NCI-H1930 (cell line): ENCODE measurements at regions not wholly inside any gene's neighbourhood (a gene's known extent, or its start where the extent isn't known, plus 50 kb on each side); places are given as distances from the start of the nearest gene placed in this dataset.

Experiments used
- DNase-seq, 2 experiments: peaks; one replicate each; lab custom pipeline; 2025; lab: John Stamatoyannopoulos, UW

- no peak for DNase-seq
Observed at GRCh38 chr2:138105358-138105757, 141.1 kb downstream of the HNMT start.

DNA sequence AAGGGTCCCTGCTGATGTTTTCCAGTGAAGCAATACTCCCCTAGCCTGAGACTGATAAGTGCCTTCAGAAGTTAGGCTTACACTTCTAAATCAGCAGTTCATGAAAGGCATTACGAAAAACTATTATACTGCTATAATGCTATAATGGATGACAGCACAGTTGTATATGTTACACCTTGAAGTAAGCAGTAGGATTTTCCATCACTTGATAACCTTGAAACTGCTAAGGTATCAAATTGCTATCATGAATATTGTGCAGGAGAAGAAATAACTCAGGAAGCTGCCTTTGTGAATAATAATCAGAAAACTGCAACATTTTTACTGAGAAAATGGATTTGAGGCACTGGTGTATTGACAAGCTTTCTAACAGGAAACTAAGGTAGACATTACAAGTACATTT is 142.3 kb downstream of the HNMT start:
- no peak for DNase-seq

DNA sequence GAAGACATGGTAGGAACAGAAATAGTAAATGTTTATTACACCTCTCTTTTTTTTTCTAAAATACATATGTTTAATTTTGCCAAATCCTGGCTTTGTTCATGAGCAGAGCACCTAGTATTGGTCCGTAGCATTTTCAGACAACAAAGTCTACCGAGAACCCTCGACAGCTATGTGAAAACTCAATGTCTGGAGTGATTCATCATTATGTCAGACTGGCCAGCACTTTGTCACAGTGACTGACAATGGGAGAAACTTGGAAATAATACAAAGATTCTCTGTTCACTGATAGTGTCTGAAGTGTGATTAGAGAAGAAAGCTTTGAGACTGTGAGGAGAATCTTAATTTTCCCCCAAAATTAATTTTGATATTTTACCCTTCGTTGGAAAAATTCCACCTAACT is 143.0 kb downstream of the HNMT start:
- DNase-seq = no peak

DNA sequence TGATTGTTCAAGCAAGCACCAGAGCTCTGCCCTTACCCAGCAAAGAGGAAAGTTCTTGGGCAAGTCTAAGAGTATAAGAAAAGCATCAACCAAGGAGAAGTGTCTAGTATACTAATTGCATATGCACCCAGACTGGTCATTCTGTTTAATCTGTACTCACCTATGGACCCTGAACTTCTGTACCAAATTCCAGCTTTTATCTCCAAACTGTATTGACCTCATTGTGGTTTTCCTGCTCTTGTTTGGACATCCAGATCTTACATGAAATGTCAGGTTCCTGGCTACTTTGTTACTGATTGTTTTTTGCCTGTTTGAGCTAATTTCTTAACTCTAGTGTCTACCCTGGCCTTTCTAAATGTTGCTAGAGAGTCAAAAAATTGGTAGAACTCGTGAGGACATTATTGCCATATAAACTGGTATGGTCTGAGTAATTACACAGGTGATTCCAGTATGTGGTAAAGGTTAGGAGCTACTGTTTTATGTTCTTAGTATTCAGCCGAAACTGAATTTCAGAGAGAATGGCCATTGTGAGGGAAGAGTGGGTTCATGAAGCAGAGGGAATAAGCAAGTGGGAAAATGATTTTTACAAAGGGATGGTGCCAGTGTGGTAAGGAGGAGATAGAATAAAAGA is 146.3 kb downstream of the HNMT start:
- DNase-seq = no peak

DNA sequence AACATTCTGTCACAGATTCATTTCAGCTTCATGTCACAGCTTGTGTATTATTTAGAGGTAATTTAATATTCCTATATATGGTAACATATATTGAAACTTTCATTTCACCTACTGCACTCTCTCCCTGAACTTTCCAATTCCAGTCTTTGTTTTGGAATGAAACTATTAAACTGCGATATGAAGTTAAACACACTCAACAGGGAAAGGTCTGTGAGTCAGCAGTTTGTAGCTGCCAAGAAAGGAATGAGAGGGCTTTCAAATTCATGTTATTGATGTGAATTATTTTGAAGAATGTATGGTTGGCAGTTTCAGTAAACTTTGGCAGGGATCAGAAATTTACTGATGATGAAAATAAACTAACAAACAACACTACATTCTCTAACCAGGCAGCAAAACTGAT is 148.3 kb downstream of the HNMT start:
- no peak for DNase-seq

DNA sequence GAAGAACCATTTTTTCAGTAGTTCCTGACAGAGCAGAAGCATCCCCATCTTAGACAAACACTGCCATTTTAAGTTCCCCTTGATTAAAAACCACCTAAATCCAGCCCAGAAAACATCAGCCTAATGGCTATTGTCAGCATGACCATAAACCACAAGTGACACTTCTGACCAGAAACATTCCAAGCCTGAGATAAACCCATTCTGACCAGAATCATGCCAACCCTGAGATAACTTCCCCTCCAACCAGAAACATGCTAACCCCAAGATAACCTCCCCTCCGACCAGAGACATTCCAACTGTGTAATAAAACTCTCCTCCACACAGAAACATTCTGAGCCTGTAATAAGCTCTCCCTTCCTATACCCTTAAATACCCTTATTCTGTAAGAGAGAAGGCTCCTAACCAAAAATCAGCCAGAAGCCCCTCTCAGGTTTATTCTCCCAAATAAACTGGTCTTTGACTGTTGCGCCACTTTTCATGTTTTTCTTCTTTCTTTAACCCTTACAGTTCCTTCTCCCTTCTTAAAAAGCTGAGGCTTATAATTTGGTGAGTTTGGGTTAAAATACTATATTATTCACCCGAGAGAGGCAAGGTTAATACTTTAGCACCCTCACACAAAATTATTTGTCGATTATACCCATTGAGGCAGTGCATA is 149.7 kb downstream of the HNMT start:
- no peak for DNase-seq

DNA sequence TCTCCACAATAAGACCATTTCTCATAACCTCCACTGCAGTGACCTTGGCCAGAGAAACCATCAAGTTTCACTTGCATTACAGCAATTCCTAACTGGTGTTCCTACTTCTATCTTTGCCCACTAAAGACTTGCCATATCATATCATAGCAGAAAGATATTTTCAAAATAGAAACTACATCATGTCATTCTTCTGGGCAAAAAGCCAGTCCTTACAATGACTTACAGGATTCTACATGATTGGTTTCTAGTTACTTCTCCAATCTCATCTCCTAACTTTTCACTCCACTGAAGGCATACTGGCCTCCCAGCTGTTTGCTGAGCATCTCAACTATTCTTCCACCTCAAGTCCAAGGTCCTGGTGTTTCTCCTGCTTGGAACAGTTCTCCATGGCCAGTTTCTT is 151.4 kb downstream of the HNMT start:
- no peak for DNase-seq

DNA sequence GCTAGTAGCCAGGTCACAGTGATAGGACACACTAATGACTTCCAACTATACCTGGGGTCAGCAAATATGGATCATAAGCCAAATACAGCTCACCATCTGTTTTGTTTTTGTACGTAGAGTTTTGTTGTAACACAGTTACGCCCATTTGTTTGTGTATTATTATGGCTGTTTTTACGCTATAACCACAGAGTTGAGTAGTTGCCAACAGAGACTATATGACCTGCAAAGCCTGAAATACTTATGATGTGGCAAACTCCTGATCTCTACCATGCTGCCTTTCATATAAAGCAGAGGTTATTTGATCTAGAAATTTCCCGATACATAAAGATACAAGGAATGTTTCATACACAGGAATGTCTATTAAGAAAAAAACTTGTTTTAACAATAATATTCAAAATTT is 152.2 kb downstream of the HNMT start:
- no peak for DNase-seq

GRCh38 chr2:138121666-138122661 is 157.7 kb downstream of the HNMT start:
- no peak for DNase-seq

GRCh38 chr2:138122891-138123290 is 158.6 kb downstream of the HNMT start:
- no peak for DNase-seq

DNA sequence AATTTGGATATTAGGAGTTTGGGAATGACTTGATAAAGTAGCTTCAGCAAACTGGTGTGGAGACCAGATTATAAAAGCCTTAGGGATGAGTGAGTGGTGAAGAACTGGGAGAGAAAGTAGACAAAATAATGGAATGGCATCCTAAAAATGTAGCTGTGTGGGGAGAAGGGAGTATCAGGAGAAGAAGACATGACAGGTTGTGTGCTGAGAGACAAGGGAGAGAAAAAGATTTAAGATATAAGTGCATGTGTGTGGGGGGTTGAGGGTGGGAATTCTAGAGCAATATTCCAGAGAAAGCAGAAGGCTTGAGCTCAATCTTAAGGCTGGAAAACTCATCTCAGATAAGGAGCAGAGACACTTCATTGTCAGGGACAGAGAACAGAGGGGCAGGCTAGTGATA is 159.5 kb downstream of the HNMT start:
- no peak for DNase-seq

DNA sequence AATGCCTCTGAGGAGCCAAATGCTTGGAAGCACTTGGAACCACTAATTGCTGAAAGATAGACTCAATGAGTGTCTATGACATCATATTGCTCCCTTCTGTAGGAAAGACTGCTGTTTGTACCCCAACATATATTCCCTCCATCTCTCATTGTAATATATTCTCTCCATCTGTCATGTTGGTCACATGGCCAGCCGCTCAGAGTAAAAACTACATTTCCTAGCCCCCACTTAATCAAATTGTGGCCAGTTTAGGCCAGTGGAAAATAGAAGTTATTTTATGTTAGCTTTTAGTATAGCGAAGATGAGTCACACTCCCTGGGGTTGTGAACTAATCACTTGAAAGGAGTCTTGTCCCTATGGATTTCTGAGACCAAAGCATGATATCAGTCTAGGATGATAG is 160.2 kb downstream of the HNMT start:
- no peak for DNase-seq

GRCh38 chr2:138125306-138126288 is 161.3 kb downstream of the HNMT start:
- no peak for DNase-seq

- DNase-seq = no peak
Observed at GRCh38 chr2:138132108-138132507, 167.8 kb downstream of the HNMT start.

GRCh38 chr2:138137949-138138348 is 173.7 kb downstream of the HNMT start:
- no peak for DNase-seq

GRCh38 chr2:138147796-138148195 is 183.5 kb downstream of the HNMT start:
- DNase-seq = no peak

DNA sequence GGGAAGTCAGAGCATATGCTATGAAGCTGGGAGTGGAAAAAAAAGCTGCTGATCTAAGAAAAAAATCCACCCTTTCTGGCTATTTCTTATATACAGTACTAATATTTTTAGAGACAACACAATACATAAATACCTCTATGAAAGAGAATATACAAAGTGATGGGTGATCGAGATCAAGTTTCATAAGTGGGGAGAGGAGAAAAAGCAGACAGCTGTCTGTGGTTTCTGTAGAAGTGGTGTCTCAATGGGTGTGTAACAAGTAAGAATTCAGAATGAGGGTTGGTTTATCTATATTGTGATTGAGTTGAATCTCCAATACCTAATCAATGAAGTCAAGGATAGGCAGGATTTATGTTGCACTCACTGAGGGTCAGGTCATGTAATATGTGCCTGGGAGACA is 191.0 kb downstream of the HNMT start:
- DNase-seq = no peak

GRCh38 chr2:138157372-138157771 is 193.1 kb downstream of the HNMT start:
- no peak for DNase-seq

DNA sequence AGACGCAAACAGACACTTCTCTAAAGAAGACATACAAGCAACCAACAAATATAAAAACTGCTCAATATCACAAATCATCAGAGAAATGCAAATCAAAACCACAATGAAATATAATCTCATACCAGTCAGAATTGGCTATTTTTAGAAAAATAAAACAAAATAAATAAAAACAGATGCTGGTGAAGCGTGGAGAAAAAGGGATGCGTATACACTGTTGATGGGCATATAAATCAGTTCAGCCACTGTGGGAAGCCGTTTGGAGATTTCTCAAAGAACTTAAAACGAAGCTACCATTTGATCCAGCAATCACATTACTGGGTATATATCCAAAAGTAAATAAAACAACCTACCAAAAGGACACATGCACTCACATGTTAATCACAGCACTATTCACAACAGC is 206.2 kb downstream of the HNMT start:
- DNase-seq = no peak

GRCh38 chr2:138171244-138171643 is 207.0 kb downstream of the HNMT start:
- no peak for DNase-seq

- no peak for DNase-seq
Observed at GRCh38 chr2:138175066-138175465, 210.8 kb downstream of the HNMT start.
